Choroid plexus epithelial cell (primary cell): ENCODE measurements at regions not wholly inside any gene's neighbourhood (a gene's known extent, or its start where the extent isn't known, plus 50 kb on each side); places are given as distances from the start of the nearest gene placed in this dataset.

Experiments used
- DNase-seq: peaks from one replicate; pipeline ENCODE4 v3.0.0-alpha.2; 2010; ENCODE audit warnings: low read depth
- H3K4me3 ChIP-seq: 2 replicates; pipeline ENCODE4 v1.5.1; 2011; ENCODE audit warnings: low read depth, mild to moderate bottlenecking, control low read depth, low read length, moderate library complexity
- CTCF ChIP-seq: conservative IDR thresholded peaks from 2 replicates; pipeline ENCODE4 v1.5.1; 2011; ENCODE audit warnings: low read depth, mild to moderate bottlenecking, control low read depth, inconsistent platforms, low read length, moderate library complexity

GRCh38 chr12:124107351-124107750 is 134.3 kb downstream of the ZNF664 start:
- TF ChIP-seq CTCF, result no peak
- DNase-seq, result no peak
- no peak overlapping the region for H3K4me3 ChIP-seq

GRCh38 chr12:124109760-124110159 is 136.7 kb downstream of the ZNF664 start:
- no peak for TF ChIP-seq CTCF
- no peak overlapping the region for H3K4me3 ChIP-seq
- DNase-seq, result peak; percentile 42

GRCh38 chr12:124110372-124110883 is 137.4 kb downstream of the ZNF664 start:
- TF ChIP-seq CTCF, result no peak
- no peak overlapping the region for H3K4me3 ChIP-seq
- no peak for DNase-seq

- no peak for DNase-seq
- no peak overlapping the region for H3K4me3 ChIP-seq
- TF ChIP-seq CTCF, result no peak
Measured at GRCh38 chr12:124111006-124111405, 138.0 kb downstream of the ZNF664 start.

- H3K4me3 ChIP-seq, result no peak overlapping the region
- no peak for TF ChIP-seq CTCF
- DNase-seq, result no peak
Measured at GRCh38 chr12:124114316-124114715, 141.3 kb downstream of the ZNF664 start.

GRCh38 chr12:124115496-124115895 is 142.5 kb downstream of the ZNF664 start:
- DNase-seq, result no peak
- H3K4me3 ChIP-seq, result no peak overlapping the region
- no peak for TF ChIP-seq CTCF

GRCh38 chr12:124115976-124116690 is 143.1 kb downstream of the ZNF664 start:
- no peak overlapping the region for H3K4me3 ChIP-seq
- DNase-seq, result no peak
- TF ChIP-seq CTCF, result no peak
